SJCRH30 (cell line): ENCODE measurements at regions not wholly inside any gene's neighbourhood (a gene's known extent, or its start where the extent isn't known, plus 50 kb on each side); places are given as distances from the start of the nearest gene placed in this dataset.

Source experiments
- DNase-seq, 2 experiments: peaks; one replicate each; pipeline ENCODE4 v3.0.0-alpha.2; 2015 to 2020
- H3K27ac ChIP-seq: fragments of 250-450 bp; sonication (Bioruptor Pico); 2 replicates; pipeline ENCODE4 v1.5.1; 2020; ENCODE audit warnings: mild to moderate bottlenecking, moderate library complexity
- H3K27me3 ChIP-seq: fragments of 250-450 bp; sonication (Bioruptor Pico); 2 replicates; pipeline ENCODE4 v1.5.1; 2020; ENCODE audit warnings: mild to moderate bottlenecking, moderate library complexity
- H3K36me3 ChIP-seq: fragments of 250-450 bp; sonication (Bioruptor Pico); 2 replicates; pipeline ENCODE4 v1.5.1; 2020; ENCODE audit warnings: mild to moderate bottlenecking, moderate library complexity
- H3K4me1 ChIP-seq: fragments of 250-450 bp; sonication (Bioruptor Pico); 2 replicates; pipeline ENCODE4 v1.5.1; 2020; ENCODE audit warnings: mild to moderate bottlenecking, moderate library complexity
- H3K4me3 ChIP-seq: fragments of 250-450 bp; sonication (Bioruptor Pico); 2 replicates; pipeline ENCODE4 v1.5.1; 2020; ENCODE audit warnings: mild to moderate bottlenecking, moderate library complexity
- H3K9me3 ChIP-seq: fragments of 250-450 bp; sonication (Bioruptor Pico); replicated peaks from 2 replicates; pipeline ENCODE4 v1.5.1; 2020; ENCODE audit warnings: mild to moderate bottlenecking, moderate library complexity

GRCh38 chr1:31127266-31127665, 61.7 kb upstream of the PUM1 start:
- Histone ChIP-seq H3K9me3 (no peaks in the 10 kb centered on the region), H3K4me1 (no peaks in the 10 kb centered on the region), H3K27me3 (no peaks in the 10 kb centered on the region), H3K4me3 (no peak overlapping the region), H3K36me3 (no peaks in the 10 kb centered on the region), H3K27ac (no peak overlapping the region)
- DNase-seq: no peak

- H3K27me3 ChIP-seq: no peaks in the 10 kb centered on the region; the same call in 1 of the 2 replicates
- no peaks in the 10 kb centered on the region for H3K36me3 ChIP-seq
- no peak overlapping the region for H3K27ac ChIP-seq
- no peak overlapping the region for H3K4me3 ChIP-seq
- DNase-seq: no peak
- no peaks in the 10 kb centered on the region for H3K4me1 ChIP-seq
- no peaks in the 10 kb centered on the region for H3K9me3 ChIP-seq
Measured at GRCh38 chr1:31122741-31123140, 57.2 kb upstream of the PUM1 start.

- Histone ChIP-seq H3K36me3 (no peaks in the 10 kb centered on the region), H3K27ac (no peak overlapping the region)
- DNase-seq: peak; percentile 63 to 76
Measured at GRCh38 chr1:31122101-31122735, 56.7 kb upstream of the PUM1 start.

GRCh38 chr1:31120783-31121180, 55.3 kb upstream of the PUM1 start:
- Histone ChIP-seq H3K27ac (no peak overlapping the region), H3K27me3 (no peaks in the 10 kb centered on the region; the same call in 1 of the 2 replicates), H3K4me3 (no peak overlapping the region), H3K36me3 (no peaks in the 10 kb centered on the region), H3K4me1 (no peaks in the 10 kb centered on the region), H3K9me3 (no peaks in the 10 kb centered on the region)
- no peak for DNase-seq

More at GRCh38 chr1:31122101-31122735, 56.7 kb upstream of the PUM1 start:
- Histone ChIP-seq H3K9me3 (no peaks in the 10 kb centered on the region), H3K27me3 (no peaks in the 10 kb centered on the region; the same call in 1 of the 2 replicates), H3K4me3 (no peak overlapping the region), H3K4me1 (no peaks in the 10 kb centered on the region)

- Histone ChIP-seq H3K36me3 (no peaks in the 10 kb centered on the region), H3K27me3 (no peaks in the 10 kb centered on the region; the same call in none of the 2 replicates), H3K4me1 (no peaks in the 10 kb centered on the region; the same call in 1 of the 2 replicates), H3K4me3 (no peak overlapping the region), H3K9me3 (no peaks in the 10 kb centered on the region), H3K27ac (no peak overlapping the region)
- DNase-seq: no peak
Measured at GRCh38 chr1:31116022-31116421, 50.5 kb upstream of the PUM1 start.
